ENCODE measurements at regions not wholly inside any gene's neighbourhood (a gene's known extent, or its start where the extent isn't known, plus 50 kb on each side); places are given as distances from the start of the nearest gene placed in this dataset.

- Histone ChIP-seq H3K36me3 (replicated peaks; ENCODE audit: control insufficient read depth, insufficient read depth, low read length) (no peaks in the 10 kb centered on the region), H3K4me3 (ENCODE audit: insufficient read depth, low read depth, low read length) (no peak overlapping the region), H3K27me3 (ENCODE audit: control insufficient read depth, insufficient read depth, low read length) (no peaks in the 10 kb centered on the region)
- no peak for DNase-seq
These were observed 70.6 kb upstream of the GORAB start for GRCh38 chr1:170461291-170461747.

DNA sequence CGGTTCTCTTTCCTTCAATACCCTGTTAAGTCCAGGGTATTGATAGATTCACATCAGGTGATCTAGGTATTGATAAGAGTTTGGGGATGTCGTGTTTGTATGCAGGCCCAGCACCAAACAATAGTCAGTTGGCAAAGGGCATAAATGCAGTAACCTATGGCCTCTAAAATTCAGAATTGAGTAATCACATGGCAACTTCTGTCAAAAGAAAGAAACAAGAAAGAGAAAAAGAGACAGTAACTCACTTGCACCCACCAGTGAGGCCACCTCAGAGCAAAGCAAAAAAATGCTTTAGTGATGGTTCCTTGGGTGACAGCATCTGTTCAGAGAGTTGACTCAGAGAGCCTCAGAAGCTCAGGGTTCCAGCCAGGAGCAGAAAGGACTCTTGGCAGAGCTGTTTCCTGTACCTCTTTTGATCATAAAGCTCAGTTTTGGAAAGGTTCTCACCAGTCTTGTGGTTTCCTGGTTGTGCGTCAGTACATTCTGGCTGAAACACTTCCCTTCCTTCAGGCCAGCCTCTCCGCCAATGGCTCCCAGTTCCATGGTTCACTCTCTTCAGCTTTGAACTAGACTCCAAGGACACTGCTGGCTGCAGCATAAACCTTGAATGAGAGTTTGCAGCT lies 70.1 kb upstream of the GORAB start:
- no peak for DNase-seq
- H3K4me3 ChIP-seq (ENCODE audit: insufficient read depth, low read depth, low read length): no peak overlapping the region
- H3K27me3 ChIP-seq (ENCODE audit: control insufficient read depth, insufficient read depth, low read length): no peaks in the 10 kb centered on the region
- H3K36me3 ChIP-seq (replicated peaks; ENCODE audit: control insufficient read depth, insufficient read depth, low read length): no peaks in the 10 kb centered on the region

DNA sequence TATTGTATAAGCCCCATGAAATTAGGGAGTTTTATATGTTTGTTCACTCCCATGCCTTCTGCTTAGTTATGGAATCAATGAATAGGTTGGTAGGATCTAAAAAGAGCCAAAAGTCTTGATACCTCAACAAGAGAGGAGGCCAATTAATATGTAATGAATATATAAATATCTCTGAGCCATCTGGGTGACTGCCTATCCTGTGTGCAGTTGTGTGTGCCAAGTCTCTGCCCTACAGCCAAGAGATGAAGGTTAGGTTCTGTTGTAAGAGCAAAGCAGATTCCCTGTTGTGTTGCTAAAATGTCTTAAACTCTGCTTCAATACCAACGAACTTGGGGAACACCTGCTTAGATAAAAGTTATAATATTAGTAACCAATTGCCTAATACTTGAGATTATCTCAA lies 61.8 kb upstream of the GORAB start:
- H3K4me3 ChIP-seq (ENCODE audit: insufficient read depth, low read depth, low read length): no peak overlapping the region
- no peak for DNase-seq
- H3K36me3 ChIP-seq (replicated peaks; ENCODE audit: control insufficient read depth, insufficient read depth, low read length): no peaks in the 10 kb centered on the region
- H3K27me3 ChIP-seq (ENCODE audit: control insufficient read depth, insufficient read depth, low read length): no peaks in the 10 kb centered on the region

DNA sequence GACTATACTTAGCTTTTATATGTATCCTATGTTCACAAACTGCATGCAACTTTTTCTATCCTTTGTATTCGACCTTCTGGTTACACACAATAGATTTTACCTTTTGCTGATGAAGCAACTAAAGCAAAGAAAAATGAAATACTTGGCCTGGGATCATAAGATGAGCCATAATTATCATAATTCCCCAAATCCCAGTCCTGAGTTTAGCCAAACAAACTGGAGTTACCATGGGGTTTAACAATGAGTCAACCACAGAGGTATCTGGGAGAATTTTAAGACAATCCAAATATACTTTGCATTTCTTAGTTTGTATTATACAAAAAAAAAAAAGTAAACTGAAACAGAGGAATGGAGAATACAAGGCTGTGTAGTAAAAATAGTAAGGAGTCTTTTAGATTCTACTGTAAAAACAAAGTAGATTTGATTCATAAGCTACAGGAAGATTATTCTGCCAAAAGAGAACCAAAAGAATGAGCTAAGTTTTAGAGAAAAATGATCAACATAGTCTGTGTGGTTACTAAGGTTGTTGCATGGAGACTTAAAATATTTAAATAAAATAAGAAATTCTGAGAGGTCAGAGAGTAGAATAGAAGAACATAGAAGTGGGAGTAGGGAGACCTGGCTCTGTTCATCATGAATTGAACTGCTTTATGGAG lies 60.4 kb upstream of the GORAB start:
- Histone ChIP-seq H3K4me3 (ENCODE audit: insufficient read depth, low read depth, low read length) (no peak overlapping the region), H3K36me3 (replicated peaks; ENCODE audit: control insufficient read depth, insufficient read depth, low read length) (no peaks in the 10 kb centered on the region), H3K27me3 (ENCODE audit: control insufficient read depth, insufficient read depth, low read length) (no peaks in the 10 kb centered on the region)
- no peak for DNase-seq

GRCh38 chr1:170481000-170481399 lies 51.0 kb upstream of the GORAB start:
- Histone ChIP-seq H3K27me3 (ENCODE audit: control insufficient read depth, insufficient read depth, low read length) (no peaks in the 10 kb centered on the region), H3K36me3 (replicated peaks; ENCODE audit: control insufficient read depth, insufficient read depth, low read length) (no peaks in the 10 kb centered on the region), H3K4me3 (ENCODE audit: insufficient read depth, low read depth, low read length) (no peak overlapping the region)
- DNase-seq: no peak

Measured in H7 (cell line).